ENCODE measurements at regions not wholly inside any gene's neighbourhood (a gene's known extent, or its start where the extent isn't known, plus 50 kb on each side); places are given as distances from the start of the nearest gene placed in this dataset.

DNA sequence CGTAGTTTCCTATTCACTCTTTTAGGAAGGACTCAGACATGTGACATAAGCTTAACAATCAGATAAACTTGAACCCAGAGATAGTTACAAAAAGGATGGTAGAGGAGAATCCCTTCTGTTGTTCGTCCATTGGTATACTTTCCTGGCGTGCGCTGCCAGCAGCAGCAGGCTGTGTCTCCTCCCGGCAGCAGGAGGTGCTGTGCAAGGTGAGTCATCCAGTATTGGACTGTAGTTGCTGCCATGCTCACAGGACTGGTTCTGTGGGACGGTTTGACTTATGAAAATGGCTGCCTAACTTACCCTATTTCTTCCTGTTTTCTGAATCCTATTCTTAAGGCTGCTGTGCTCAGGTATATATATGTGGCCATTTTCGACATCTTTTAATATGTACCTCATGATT, 253.4 kb upstream of the LRRC3B start:
- Histone ChIP-seq H3K4me3 (ENCODE audit: low read length) (no peak overlapping the region), H3K4me1 (ENCODE audit: control insufficient read depth, insufficient read depth, low read length) (peaks cover 2% of the 10 kb centered on the region), H3K27me3 (ENCODE audit: control insufficient read depth, insufficient read depth, low read length) (no peaks in the 10 kb centered on the region), H3K9me3 (ENCODE audit: control insufficient read depth, insufficient read depth, low read length) (no peaks in the 10 kb centered on the region), H3K27ac (ENCODE audit: low read length) (no peak overlapping the region), H3K36me3 (ENCODE audit: control insufficient read depth, insufficient read depth, low read length) (no peaks in the 10 kb centered on the region)
- DNase-seq (ENCODE audit: low read depth, low spot score): no peak
- no CpG with 5 or more reads among the region's 7 CpGs for WGBS (ENCODE audit: insufficient coverage, insufficient read length)

DNA sequence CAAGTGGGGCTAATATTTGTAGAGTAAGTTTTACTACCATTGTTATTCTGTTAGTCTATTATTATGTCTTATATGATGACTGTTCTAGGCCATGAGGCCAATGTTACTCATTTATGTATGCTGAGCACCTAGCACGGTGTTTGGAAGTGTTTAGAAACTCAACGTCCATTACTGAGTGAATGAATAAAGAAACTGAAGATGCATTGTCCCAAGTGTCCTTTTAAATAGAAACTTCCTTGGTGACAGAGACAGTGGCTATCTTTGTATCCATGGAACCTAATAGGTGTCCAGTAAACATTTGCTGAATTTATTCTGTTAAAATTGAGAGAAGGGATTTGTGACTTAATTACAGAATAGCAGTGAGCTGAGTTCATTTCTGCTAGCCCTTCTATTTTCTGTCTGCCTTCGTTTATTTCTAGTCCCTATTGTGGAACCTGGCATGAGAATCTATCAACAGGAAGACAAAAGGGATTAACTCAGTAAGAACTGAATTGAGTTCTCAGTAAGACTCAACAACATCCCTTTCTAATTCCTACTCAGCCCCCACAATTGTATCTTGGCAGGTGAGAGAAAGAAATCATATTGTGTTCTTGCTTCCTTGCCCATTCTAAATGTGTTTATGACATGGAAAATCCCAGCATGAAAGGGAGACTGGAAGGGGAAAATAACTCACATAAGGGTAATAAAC, 246.6 kb upstream of the LRRC3B start:
- H3K4me3 ChIP-seq (ENCODE audit: low read length): no peak overlapping the region
- no peaks in the 10 kb centered on the region for H3K4me1 ChIP-seq (ENCODE audit: control insufficient read depth, insufficient read depth, low read length)
- no peaks in the 10 kb centered on the region for H3K9me3 ChIP-seq (ENCODE audit: control insufficient read depth, insufficient read depth, low read length)
- WGBS (ENCODE audit: insufficient coverage, insufficient read length): no CpG with 5 or more reads among the region's 3 CpGs
- DNase-seq (ENCODE audit: low read depth, low spot score): no peak
- H3K27me3 ChIP-seq (ENCODE audit: control insufficient read depth, insufficient read depth, low read length): no peaks in the 10 kb centered on the region
- no peaks in the 10 kb centered on the region for H3K36me3 ChIP-seq (ENCODE audit: control insufficient read depth, insufficient read depth, low read length)
- H3K27ac ChIP-seq (ENCODE audit: low read length): no peak overlapping the region

DNA sequence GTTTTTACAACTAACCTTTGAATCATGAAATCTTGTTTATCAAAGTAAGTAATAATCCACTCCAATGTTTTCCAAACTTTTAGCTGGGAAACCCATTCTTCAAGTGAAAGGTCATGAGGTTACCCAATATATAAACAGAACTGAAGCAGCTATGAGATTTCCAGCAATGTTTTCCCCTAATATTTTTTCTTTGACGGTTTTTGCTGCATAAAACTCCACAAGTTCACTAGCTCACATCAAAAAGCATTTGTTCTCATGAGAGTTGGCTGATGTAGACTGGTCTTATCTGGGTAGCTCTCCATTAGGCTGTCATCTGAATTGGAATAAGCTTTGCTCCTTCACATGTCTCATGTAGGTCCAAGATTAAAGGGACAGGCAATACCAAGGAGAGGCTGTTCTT, 241.2 kb upstream of the LRRC3B start:
- H3K4me3 ChIP-seq (ENCODE audit: low read length): no peak overlapping the region
- H3K4me1 ChIP-seq (ENCODE audit: control insufficient read depth, insufficient read depth, low read length): no peaks in the 10 kb centered on the region
- no peaks in the 10 kb centered on the region for H3K27me3 ChIP-seq (ENCODE audit: control insufficient read depth, insufficient read depth, low read length)
- H3K36me3 ChIP-seq (ENCODE audit: control insufficient read depth, insufficient read depth, low read length): no peaks in the 10 kb centered on the region
- no peak for DNase-seq (ENCODE audit: low read depth, low spot score)
- no CpG with 5 or more reads among the region's 1 CpG for WGBS (ENCODE audit: insufficient coverage, insufficient read length)
- no peak overlapping the region for H3K27ac ChIP-seq (ENCODE audit: low read length)
- no peaks in the 10 kb centered on the region for H3K9me3 ChIP-seq (ENCODE audit: control insufficient read depth, insufficient read depth, low read length)

- H3K9me3 ChIP-seq (ENCODE audit: control insufficient read depth, insufficient read depth, low read length): no peaks in the 10 kb centered on the region
- no peaks in the 10 kb centered on the region for H3K27me3 ChIP-seq (ENCODE audit: control insufficient read depth, insufficient read depth, low read length)
- DNase-seq (ENCODE audit: low read depth, low spot score): no peak
- WGBS (ENCODE audit: insufficient coverage, insufficient read length): no CpG with 5 or more reads among the region's 2 CpGs
- no peak overlapping the region for H3K27ac ChIP-seq (ENCODE audit: low read length)
- no peak overlapping the region for H3K4me3 ChIP-seq (ENCODE audit: low read length)
- H3K36me3 ChIP-seq (ENCODE audit: control insufficient read depth, insufficient read depth, low read length): no peaks in the 10 kb centered on the region
- H3K4me1 ChIP-seq (ENCODE audit: control insufficient read depth, insufficient read depth, low read length): no peaks in the 10 kb centered on the region
Observed at GRCh38 chr3:26406636-26407035, 215.9 kb upstream of the LRRC3B start.

DNA sequence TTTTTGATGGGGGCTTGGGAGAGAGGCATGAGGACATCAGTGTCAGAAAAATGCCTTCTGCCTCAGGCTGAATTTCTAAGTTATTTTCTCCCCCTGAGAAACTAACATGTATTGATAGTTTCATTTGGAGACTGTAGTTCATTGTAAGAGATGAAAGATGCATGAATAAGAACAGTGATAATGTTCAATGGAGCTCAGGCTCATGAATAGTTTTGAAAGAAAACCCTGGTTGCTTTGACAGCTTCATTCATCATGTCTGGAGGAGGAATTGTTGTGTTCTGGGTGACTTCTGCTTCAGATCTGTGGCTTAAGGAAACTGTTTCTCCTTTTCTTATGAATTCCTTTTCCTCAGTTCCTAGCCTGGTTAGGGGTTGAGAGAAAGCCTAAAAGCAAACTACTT, 204.0 kb upstream of the LRRC3B start:
- Histone ChIP-seq H3K27ac (ENCODE audit: low read length) (no peak overlapping the region), H3K27me3 (ENCODE audit: control insufficient read depth, insufficient read depth, low read length) (no peaks in the 10 kb centered on the region), H3K36me3 (ENCODE audit: control insufficient read depth, insufficient read depth, low read length) (no peaks in the 10 kb centered on the region), H3K9me3 (ENCODE audit: control insufficient read depth, insufficient read depth, low read length) (no peaks in the 10 kb centered on the region), H3K4me1 (ENCODE audit: control insufficient read depth, insufficient read depth, low read length) (no peaks in the 10 kb centered on the region), H3K4me3 (ENCODE audit: low read length) (no peak overlapping the region)
- no peak for DNase-seq (ENCODE audit: low read depth, low spot score)

DNA sequence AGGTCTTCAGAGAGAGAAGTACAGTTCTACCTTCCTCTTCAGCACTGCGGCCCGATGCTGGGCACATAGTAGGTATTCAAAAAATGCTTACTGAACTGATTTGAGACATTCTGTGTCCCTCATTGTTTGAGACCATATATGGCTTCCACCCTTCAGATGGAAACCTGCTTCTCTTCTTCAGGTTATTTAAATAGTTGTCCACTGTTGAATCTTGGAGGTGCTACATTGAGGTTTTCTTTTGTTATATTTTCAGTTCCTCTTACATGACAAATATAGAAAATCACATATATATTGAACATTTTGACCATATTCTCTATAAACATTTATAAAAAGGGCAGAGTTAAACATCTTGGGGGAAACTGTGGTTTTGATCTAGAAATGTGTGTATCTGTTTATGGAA, 200.2 kb upstream of the LRRC3B start:
- Histone ChIP-seq H3K4me1 (ENCODE audit: control insufficient read depth, insufficient read depth, low read length) (no peaks in the 10 kb centered on the region), H3K27ac (ENCODE audit: low read length) (no peak overlapping the region), H3K27me3 (ENCODE audit: control insufficient read depth, insufficient read depth, low read length) (no peaks in the 10 kb centered on the region), H3K36me3 (ENCODE audit: control insufficient read depth, insufficient read depth, low read length) (no peaks in the 10 kb centered on the region), H3K9me3 (ENCODE audit: control insufficient read depth, insufficient read depth, low read length) (no peaks in the 10 kb centered on the region), H3K4me3 (ENCODE audit: low read length) (no peak overlapping the region)
- WGBS (ENCODE audit: insufficient coverage, insufficient read length): no CpG with 5 or more reads among the region's 2 CpGs
- no peak for DNase-seq (ENCODE audit: low read depth, low spot score)

DNA sequence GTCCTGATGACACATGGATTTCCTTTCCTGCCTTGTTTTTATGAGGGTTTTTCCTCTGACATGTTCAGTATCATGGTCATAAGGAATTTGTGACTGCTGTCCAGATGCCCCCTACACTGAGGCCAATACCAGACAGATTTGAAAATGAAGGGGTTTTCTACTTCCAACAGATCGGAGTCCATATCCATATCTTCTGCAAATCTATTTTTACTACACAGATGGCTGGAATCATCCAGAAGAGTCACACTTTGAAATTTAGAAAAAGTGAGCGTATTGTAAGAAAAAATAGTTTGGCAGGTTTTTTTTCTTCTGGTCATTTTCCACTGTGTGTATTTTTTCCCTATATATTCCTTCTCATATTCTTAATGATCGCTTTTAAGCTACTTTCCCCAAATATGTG, 197.5 kb upstream of the LRRC3B start:
- no peak for DNase-seq (ENCODE audit: low read depth, low spot score)
- H3K4me1 ChIP-seq (ENCODE audit: control insufficient read depth, insufficient read depth, low read length): no peaks in the 10 kb centered on the region
- H3K36me3 ChIP-seq (ENCODE audit: control insufficient read depth, insufficient read depth, low read length): no peaks in the 10 kb centered on the region
- no CpG with 5 or more reads among the region's 3 CpGs for WGBS (ENCODE audit: insufficient coverage, insufficient read length)
- H3K4me3 ChIP-seq (ENCODE audit: low read length): no peak overlapping the region
- no peaks in the 10 kb centered on the region for H3K9me3 ChIP-seq (ENCODE audit: control insufficient read depth, insufficient read depth, low read length)
- no peaks in the 10 kb centered on the region for H3K27me3 ChIP-seq (ENCODE audit: control insufficient read depth, insufficient read depth, low read length)
- H3K27ac ChIP-seq (ENCODE audit: low read length): no peak overlapping the region

- no CpG with 5 or more reads among the region's 2 CpGs for WGBS (ENCODE audit: insufficient coverage, insufficient read length)
- no peak for DNase-seq (ENCODE audit: low read depth, low spot score)
Observed at GRCh38 chr3:26428992-26429391, 193.6 kb upstream of the LRRC3B start.

DNA sequence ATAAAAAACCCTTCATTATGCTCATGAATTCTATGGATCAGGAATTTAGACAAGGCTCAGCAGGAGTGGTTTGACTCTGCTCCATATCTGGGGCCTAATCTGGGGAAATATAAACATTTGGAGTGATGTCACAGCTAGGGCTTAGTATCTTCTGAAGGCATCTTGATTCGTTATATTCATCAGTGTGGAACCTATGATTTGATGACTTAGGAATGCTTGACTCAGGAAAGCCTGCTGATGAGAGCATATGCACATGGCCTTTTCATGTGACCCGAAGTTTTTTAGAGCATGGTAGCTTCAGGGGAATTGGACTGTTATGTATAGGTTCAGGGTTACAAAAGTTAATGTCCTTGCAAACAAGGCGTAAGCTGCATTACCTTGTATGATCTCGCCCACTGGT, 184.9 kb upstream of the LRRC3B start:
- WGBS (ENCODE audit: insufficient coverage, insufficient read length): no CpG with 5 or more reads among the region's 4 CpGs
- no peaks in the 10 kb centered on the region for H3K27me3 ChIP-seq (ENCODE audit: control insufficient read depth, insufficient read depth, low read length)
- no peaks in the 10 kb centered on the region for H3K9me3 ChIP-seq (ENCODE audit: control insufficient read depth, insufficient read depth, low read length)
- H3K27ac ChIP-seq (ENCODE audit: low read length): no peak overlapping the region
- H3K36me3 ChIP-seq (ENCODE audit: control insufficient read depth, insufficient read depth, low read length): no peaks in the 10 kb centered on the region
- H3K4me3 ChIP-seq (ENCODE audit: low read length): no peak overlapping the region
- no peak for DNase-seq (ENCODE audit: low read depth, low spot score)
- H3K4me1 ChIP-seq (ENCODE audit: control insufficient read depth, insufficient read depth, low read length): no peaks in the 10 kb centered on the region

More at GRCh38 chr3:26428992-26429391, 193.6 kb upstream of the LRRC3B start:
- Histone ChIP-seq H3K4me3 (ENCODE audit: low read length) (no peak overlapping the region), H3K4me1 (ENCODE audit: control insufficient read depth, insufficient read depth, low read length) (no peaks in the 10 kb centered on the region), H3K9me3 (ENCODE audit: control insufficient read depth, insufficient read depth, low read length) (no peaks in the 10 kb centered on the region), H3K27me3 (ENCODE audit: control insufficient read depth, insufficient read depth, low read length) (no peaks in the 10 kb centered on the region), H3K36me3 (ENCODE audit: control insufficient read depth, insufficient read depth, low read length) (no peaks in the 10 kb centered on the region), H3K27ac (ENCODE audit: low read length) (no peak overlapping the region)

- no peaks in the 10 kb centered on the region for H3K27me3 ChIP-seq (ENCODE audit: control insufficient read depth, insufficient read depth, low read length)
- H3K4me1 ChIP-seq (ENCODE audit: control insufficient read depth, insufficient read depth, low read length): no peaks in the 10 kb centered on the region
- no peak for DNase-seq (ENCODE audit: low read depth, low spot score)
- no peak overlapping the region for H3K27ac ChIP-seq (ENCODE audit: low read length)
- H3K4me3 ChIP-seq (ENCODE audit: low read length): no peak overlapping the region
- no peaks in the 10 kb centered on the region for H3K9me3 ChIP-seq (ENCODE audit: control insufficient read depth, insufficient read depth, low read length)
- WGBS (ENCODE audit: insufficient coverage, insufficient read length): no CpG with 5 or more reads among the region's 4 CpGs
- no peaks in the 10 kb centered on the region for H3K36me3 ChIP-seq (ENCODE audit: control insufficient read depth, insufficient read depth, low read length)
Observed at GRCh38 chr3:26438325-26438940, 184.1 kb upstream of the LRRC3B start.
